Panc1 (cell line): ENCODE measurements at regions not wholly inside any gene's neighbourhood (a gene's known extent, or its start where the extent isn't known, plus 50 kb on each side); places are given as distances from the start of the nearest gene placed in this dataset.

Experiments
- ATAC-seq: fragments of 200-7000 bp; cut with Tn5 transposase; 2 replicates; pipeline ENCODE4 v1.9.1; 2020; ENCODE audit warnings: mild to moderate bottlenecking, moderate library complexity
- BruUV-seq: library from RNA; stranded (reverse); fragments of 400-500 nt; replicated peaks from 2 replicates; lab custom pipeline; 2021; lab: Mats Ljungman, UMichigan
- CTCF ChIA-PET: fragments of 300-600 bp; sonication (Branson Sonifier 250); formaldehyde crosslinking; loops from one replicate; lab custom pipeline; 2022; ENCODE audit warnings: antibody characterized with exemption; lab: Charles Lee
- POLR2A ChIA-PET: fragments of 300-600 bp; sonication (Branson Sonifier 250); formaldehyde crosslinking; loops from one replicate; lab custom pipeline; 2022; ENCODE audit warnings: antibody characterized with exemption; lab: Charles Lee
- DNase-seq: peaks from one replicate; pipeline ENCODE4 v3.0.0-alpha.2; 2010; ENCODE audit warnings: low read depth, low spot score
- H3K27ac ChIP-seq: 2 replicates; pipeline ENCODE4 v1.5.1; 2011; ENCODE audit warnings: mild to moderate bottlenecking, low read length, inconsistent platforms
- H3K27me3 ChIP-seq: fragments of 200-500 bp; sonication (Bioruptor generic); 2 replicates; pipeline ENCODE4 v1.6.0; 2014; ENCODE audit warnings: low read length, inconsistent platforms; ENCODE audit not compliant: control insufficient read depth, insufficient read depth
- H3K36me3 ChIP-seq: fragments of 200-500 bp; sonication (Bioruptor generic); 2 replicates; pipeline ENCODE4 v1.5.1; 2014; ENCODE audit warnings: inconsistent platforms, mild to moderate bottlenecking, low read length, moderate library complexity; ENCODE audit not compliant: control insufficient read depth, insufficient read depth
- H3K4me1 ChIP-seq: 2 replicates; pipeline ENCODE4 v1.5.1; 2011; ENCODE audit warnings: inconsistent platforms, mild to moderate bottlenecking, low read length, moderate library complexity; ENCODE audit not compliant: control insufficient read depth, insufficient read depth
- H3K4me3 ChIP-seq, 2 experiments: 2 replicates each; pipeline ENCODE4 v1.5.1; 2011 to 2012; ENCODE audit warnings: low read depth in 2 of 2, low read length in 2 of 2, mild to moderate bottlenecking in 2 of 2, inconsistent platforms in 1 of 2, moderate library complexity in 1 of 2
- H3K9me3 ChIP-seq: fragments of 200-500 bp; sonication (Bioruptor generic); 2 replicates; pipeline ENCODE4 v1.5.1; 2014; ENCODE audit warnings: low read depth, mild to moderate bottlenecking, inconsistent platforms, low read length, moderate library complexity; ENCODE audit not compliant: control insufficient read depth, insufficient read depth
- POLR2AphosphoS5 ChIP-seq: IDR thresholded peaks from 2 replicates; pipeline ENCODE4 v1.6.1; 2012; ENCODE audit warnings: mild to moderate bottlenecking, low read depth, low read length, moderate library complexity
- REST ChIP-seq, 2 experiments: IDR thresholded peaks; 2 replicates each; pipeline ENCODE4 v1.6.1; 2011 to 2012; ENCODE audit warnings: low read depth in 2 of 2, control low read depth in 1 of 2, low read length in 1 of 2, mild to moderate bottlenecking in 1 of 2, moderate library complexity in 1 of 2; ENCODE audit not compliant: insufficient read depth in 1 of 2
- SIN3A ChIP-seq: IDR thresholded peaks from 2 replicates; pipeline ENCODE4 v1.6.1; 2012; ENCODE audit warnings: low read depth, mild to moderate bottlenecking, low read length, moderate library complexity, borderline replicate concordance; ENCODE audit not compliant: insufficient read depth
- TCF7L2 ChIP-seq: IDR thresholded peaks from 2 replicates; pipeline ENCODE4 v1.6.1; 2011; ENCODE audit warnings: mild to moderate bottlenecking, low read depth, low read length, inconsistent platforms
- in situ Hi-C: cut with HindIII; loops from 2 replicates; pipeline ENCODE4 v1.10.0; 2016; ENCODE audit warnings: low sequenced_read_pairs, low pct_unique_long_range_greater_than_20kb
- intact Hi-C: fragments of 100-400 bp; cut with micrococcal nuclease; formaldehyde crosslinking; loops from one replicate; pipeline ENCODE4 v1.10.0; 2022; ENCODE audit not compliant: unreplicated experiment
- TF ChIP-seq, protein P1 (sequence below): fragments of 450-650 bp; IDR thresholded peaks from 2 replicates; pipeline ENCODE4 v1.5.1; 2017; ENCODE audit warnings: mild to moderate bottlenecking

GRCh38 chr5:135128361-135128760 is 94.3 kb upstream of the PITX1 start:
- no TSS peak for BruUV-seq
- CTCF ChIA-PET, result interaction anchor here (0.6 kb wide), 1 partner anchor 108 kb away, joined by 3 read pairs; no protein-coding TSS in a partner anchor
- Histone ChIP-seq H3K4me3 (no peak overlapping the region), H3K27ac (no peak overlapping the region), H3K36me3 (no peaks in the 10 kb centered on the region), H3K27me3 (no peaks in the 10 kb centered on the region), H3K9me3 (no peaks in the 10 kb centered on the region), H3K4me1 (no peaks in the 10 kb centered on the region)
- POLR2A ChIA-PET, result no interaction called here
- ATAC-seq (no peak), DNase-seq (no peak)
- intact Hi-C loops (no loop called here), in situ Hi-C loops (no loop called here)
- no peak for TF ChIP-seq SIN3A
- TF ChIP-seq TCF7L2, result no peak
- TF ChIP-seq POLR2AphosphoS5, result no peak
- TF ChIP-seq, protein P1, sequence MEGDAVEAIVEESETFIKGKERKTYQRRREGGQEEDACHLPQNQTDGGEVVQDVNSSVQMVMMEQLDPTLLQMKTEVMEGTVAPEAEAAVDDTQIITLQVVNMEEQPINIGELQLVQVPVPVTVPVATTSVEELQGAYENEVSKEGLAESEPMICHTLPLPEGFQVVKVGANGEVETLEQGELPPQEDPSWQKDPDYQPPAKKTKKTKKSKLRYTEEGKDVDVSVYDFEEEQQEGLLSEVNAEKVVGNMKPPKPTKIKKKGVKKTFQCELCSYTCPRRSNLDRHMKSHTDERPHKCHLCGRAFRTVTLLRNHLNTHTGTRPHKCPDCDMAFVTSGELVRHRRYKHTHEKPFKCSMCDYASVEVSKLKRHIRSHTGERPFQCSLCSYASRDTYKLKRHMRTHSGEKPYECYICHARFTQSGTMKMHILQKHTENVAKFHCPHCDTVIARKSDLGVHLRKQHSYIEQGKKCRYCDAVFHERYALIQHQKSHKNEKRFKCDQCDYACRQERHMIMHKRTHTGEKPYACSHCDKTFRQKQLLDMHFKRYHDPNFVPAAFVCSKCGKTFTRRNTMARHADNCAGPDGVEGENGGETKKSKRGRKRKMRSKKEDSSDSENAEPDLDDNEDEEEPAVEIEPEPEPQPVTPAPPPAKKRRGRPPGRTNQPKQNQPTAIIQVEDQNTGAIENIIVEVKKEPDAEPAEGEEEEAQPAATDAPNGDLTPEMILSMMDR, result no peak
- TF ChIP-seq REST (IDR thresholded peaks at IDR 0.05; ENCODE audit: insufficient read depth in 1 of 2, low read depth in 2 of 2, low read length in 1 of 2), result no peak

DNA sequence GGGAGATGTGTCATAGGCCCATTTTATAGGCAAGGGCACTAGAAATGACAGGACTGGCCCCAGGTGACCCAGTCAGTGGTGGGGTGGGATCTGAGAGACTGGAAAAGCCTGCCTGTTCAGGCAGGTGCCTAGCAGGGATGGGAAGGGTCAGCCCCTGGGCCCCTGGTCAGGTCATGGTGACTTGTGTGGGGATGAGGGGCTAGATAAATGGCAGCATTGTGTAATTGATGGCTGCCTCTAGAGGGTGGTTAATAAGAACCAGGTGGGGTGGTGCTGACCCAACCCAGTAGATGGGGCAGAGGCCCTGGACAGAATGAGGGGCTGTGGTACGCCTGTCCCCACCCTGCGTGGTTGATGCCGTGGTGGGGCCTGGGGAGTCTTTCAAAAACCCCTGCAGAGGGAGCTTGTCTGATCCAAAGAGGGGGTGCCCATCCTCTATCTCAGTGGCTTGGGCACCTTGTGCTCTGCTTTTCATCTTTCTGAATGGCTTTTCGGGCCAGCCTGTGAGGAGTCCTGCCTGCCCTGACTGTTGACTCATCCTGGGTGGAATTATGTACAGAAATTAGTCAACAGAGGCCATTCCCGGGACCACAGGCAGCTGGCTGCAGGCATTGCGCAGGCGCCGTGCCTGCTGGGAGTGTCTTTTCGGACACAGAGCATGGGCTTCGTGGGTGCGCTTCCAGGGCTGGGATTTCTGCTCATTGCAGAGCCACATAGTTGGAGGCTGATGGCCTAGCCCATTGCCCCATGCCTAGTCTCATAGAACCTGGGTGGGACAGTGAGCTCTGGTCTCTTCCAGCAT is 93.6 kb upstream of the PITX1 start:
- Histone ChIP-seq H3K36me3 (no peaks in the 10 kb centered on the region), H3K4me3 (no peak overlapping the region), H3K4me1 (no peaks in the 10 kb centered on the region), H3K27ac (no peak overlapping the region), H3K27me3 (no peaks in the 10 kb centered on the region), H3K9me3 (no peaks in the 10 kb centered on the region)
- POLR2A ChIA-PET, result no interaction called here
- CTCF ChIA-PET, result no interaction called here
- in situ Hi-C loops, result no loop called here
- intact Hi-C loops, result no loop called here
- peak; percentile 39 for DNase-seq
- TF ChIP-seq, protein P1, result no peak
- no peak for TF ChIP-seq TCF7L2
- no peak for TF ChIP-seq POLR2AphosphoS5
- no peak for TF ChIP-seq SIN3A
- TF ChIP-seq REST (IDR thresholded peaks at IDR 0.05; ENCODE audit: insufficient read depth in 1 of 2, low read depth in 2 of 2, low read length in 1 of 2), result no peak
- peak; percentile 73 for ATAC-seq
- no TSS peak for BruUV-seq
